Fibroblast of skin of abdomen (primary cell): ENCODE measurements at regions not wholly inside any gene's neighbourhood (a gene's known extent, or its start where the extent isn't known, plus 50 kb on each side); places are given as distances from the start of the nearest gene placed in this dataset.

Experiments used
- DNase-seq: peaks from one replicate; pipeline ENCODE4 v3.0.0-alpha.2; 2013

- DNase-seq: no peak
Observed at GRCh38 chr4:184528051-184528450, 53.7 kb upstream of the IRF2 start.

DNA sequence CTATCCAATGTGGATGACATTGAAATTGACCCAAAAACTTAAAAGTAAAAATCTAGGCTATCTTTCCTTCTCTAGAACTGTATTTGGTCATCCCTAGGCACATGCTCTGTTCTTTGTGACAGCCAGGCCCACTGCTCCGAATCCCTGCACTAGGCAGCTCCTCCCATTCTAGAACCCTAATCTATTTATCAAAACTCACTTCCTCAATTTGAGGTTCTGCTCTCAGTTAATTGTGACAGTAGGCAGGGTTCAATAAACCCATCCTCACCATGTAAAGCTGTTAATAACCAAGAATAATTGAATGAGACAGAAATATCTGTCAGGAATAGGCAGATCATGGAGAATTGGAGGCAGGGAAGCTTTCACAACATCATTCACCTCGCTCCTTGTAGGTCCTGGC is 51.9 kb upstream of the IRF2 start:
- DNase-seq: no peak
